HepG2 (cell line): ENCODE measurements at regions not wholly inside any gene's neighbourhood (a gene's known extent, or its start where the extent isn't known, plus 50 kb on each side); places are given as distances from the start of the nearest gene placed in this dataset.

Source experiments
- ATAC-seq: fragments of 200-7000 bp; cut with Tn5 transposase; 3 replicates; pipeline ENCODE4 v1.9.1; 2020; ENCODE audit warnings: mild to moderate bottlenecking, moderate library complexity
- BruUV-seq: library from RNA; stranded (reverse); fragments of 400-500 nt; replicated peaks from 2 replicates; lab custom pipeline; 2021; lab: Mats Ljungman, UMichigan
- CTCF ChIA-PET: fragments of 300-600 bp; formaldehyde crosslinking; extraction: SDS; loops from one replicate; lab custom pipeline; 2021; ENCODE audit warnings: low total read pairs, inconsistent platforms, low intra/inter-chr PET ratio; lab: Yijun Ruan, JAX
- POLR2A ChIA-PET: fragments of 350-600 bp; sonication (Branson Sonifier 250); formaldehyde crosslinking; loops from one replicate; lab custom pipeline; 2020; ENCODE audit warnings: antibody characterized with exemption, inconsistent platforms; lab: Yijun Ruan, JAX
- DNase-seq: peaks from one replicate; pipeline ENCODE4 v3.0.0-alpha.2; 2015; ENCODE audit warnings: low spot score
- FAIRE-seq: peaks from 3 replicates; lab custom pipeline; 2011; peaks lifted over from hg19 to GRCh38; lab: Jason Lieb, UNC
- H2AFZ ChIP-seq: one replicate; pipeline ENCODE4 v1.6.1; 2011; ENCODE audit warnings: low read length, inconsistent platforms
- H3K27ac ChIP-seq: fragments of 300-600 bp; 3 replicates; pipeline ENCODE4 v1.8.0; 2011; ENCODE audit warnings: mixed run types, mild to moderate bottlenecking, mixed read lengths, low read length, inconsistent platforms; ENCODE audit not compliant: insufficient read depth; ENCODE audit errors: extremely low read length
- H3K27me3 ChIP-seq, 2 experiments: fragments of 200-600 bp in 1 of 2; 2 replicates in 1 of 2; 3 replicates in 1 of 2; pipeline versions ENCODE4 v1.6.0 to v1.8.0; 2011; ENCODE audit warnings: low read length in 2 of 2, mild to moderate bottlenecking in 2 of 2, moderate library complexity in 2 of 2, inconsistent platforms in 1 of 2; ENCODE audit not compliant: insufficient read depth in 2 of 2, control insufficient read depth in 1 of 2
- H3K36me3 ChIP-seq, 2 experiments: fragments of 200-600 bp in 1 of 2; replicated peaks in 1 of 2; 2 replicates in 1 of 2; 3 replicates in 1 of 2; pipeline versions ENCODE4 v1.5.1 to v1.8.0; 2011; ENCODE audit warnings: low read length in 2 of 2, inconsistent platforms in 1 of 2; ENCODE audit not compliant: insufficient read depth in 2 of 2, control insufficient read depth in 1 of 2
- H3K4me1 ChIP-seq: 2 replicates; pipeline ENCODE4 v1.5.1; 2012; ENCODE audit warnings: low read length, inconsistent platforms; ENCODE audit not compliant: insufficient read depth
- H3K4me2 ChIP-seq: 2 replicates; pipeline ENCODE4 v1.6.0; 2011; ENCODE audit warnings: low read depth, low read length, inconsistent platforms
- H3K4me3 ChIP-seq, 3 experiments: fragments of 200-600 bp in 1 of 3; sonication (generic), shearing (Covaris generic) in 1 of 3; replicated peaks in 1 of 3; 2 replicates each; pipeline ENCODE4 v1.5.1; 2011 to 2016; ENCODE audit warnings: low read length in 3 of 3, inconsistent platforms in 2 of 3, low read depth in 2 of 3, mild to moderate bottlenecking in 2 of 3, control low read depth in 1 of 3, mixed read lengths in 1 of 3; ENCODE audit not compliant: insufficient read depth in 1 of 3
- H3K79me2 ChIP-seq: one replicate; pipeline ENCODE4 v1.6.1; 2011; ENCODE audit warnings: low read length, inconsistent platforms; ENCODE audit not compliant: insufficient read depth
- H3K9ac ChIP-seq: 2 replicates; pipeline ENCODE4 v1.6.0; 2011; ENCODE audit warnings: mild to moderate bottlenecking, low read depth, low read length, inconsistent platforms; ENCODE audit not compliant: insufficient read depth
- H3K9me3 ChIP-seq: 2 replicates; pipeline ENCODE4 v1.5.1; 2012; ENCODE audit warnings: mild to moderate bottlenecking, low read length
- H4K20me1 ChIP-seq: 2 replicates; pipeline ENCODE4 v1.6.0; 2011; ENCODE audit warnings: inconsistent platforms, mild to moderate bottlenecking, low read length, moderate library complexity; ENCODE audit not compliant: insufficient read depth
- GABPA ChIP-seq, 2 experiments: IDR thresholded peaks; 2 replicates each; pipeline ENCODE4 v1.6.1; 2011 to 2016; ENCODE audit warnings: low read depth in 2 of 2, low read length in 1 of 2, missing biosample characterization in 1 of 2, missing genetic modification characterization in 1 of 2
- JARID2 ChIP-seq: sonication (generic); formaldehyde crosslinking; IDR thresholded peaks from 2 replicates; pipeline ENCODE4 v1.8.1; 2023; ENCODE audit warnings: missing genetic modification reagents, inconsistent platforms; ENCODE audit not compliant: insufficient replicate concordance
- TBP ChIP-seq: sonication (generic); formaldehyde crosslinking; IDR thresholded peaks from 2 replicates; pipeline ENCODE4 v1.5.0; 2020; ENCODE audit warnings: missing genetic modification reagents
- THAP11 ChIP-seq: IDR thresholded peaks from 2 replicates; pipeline ENCODE4 v1.6.1; 2016; ENCODE audit warnings: missing biosample characterization, missing genetic modification reagents
- ZBTB21 ChIP-seq: sonication (generic); formaldehyde crosslinking; IDR thresholded peaks from 2 replicates; pipeline ENCODE4 v1.4.0; 2020; ENCODE audit warnings: missing genetic modification reagents
- ZNF558 ChIP-seq: sonication (generic); formaldehyde crosslinking; IDR thresholded peaks from 2 replicates; pipeline ENCODE4 v1.9.0; 2022; ENCODE audit warnings: mild to moderate bottlenecking, missing genetic modification reagents, borderline replicate concordance
- ZNF772 ChIP-seq: sonication (generic); formaldehyde crosslinking; IDR thresholded peaks from 2 replicates; pipeline ENCODE4 v1.5.0; 2020; ENCODE audit warnings: mild to moderate bottlenecking, missing genetic modification reagents
- WGBS: methylation state at CpG from one replicate; pipeline ENCODE4 v1.1.6; 2017; ENCODE audit warnings: low lambda C conversion rate; 5-methylcytosine and 5-hydroxymethylcytosine counted together
- in situ Hi-C: cut with HindIII; loops from 2 replicates; pipeline ENCODE4 v1.10.0; 2017; ENCODE audit warnings: low pct_unique_long_range_greater_than_20kb; ENCODE audit not compliant: extremely low pct_ligation_motif_present
- intact Hi-C: fragments of 100-400 bp; cut with micrococcal nuclease; formaldehyde crosslinking; loops from one replicate; pipeline ENCODE4 v1.10.0; 2022; ENCODE audit not compliant: unreplicated experiment
- TF ChIP-seq, protein P1 (sequence below): sonication (generic); formaldehyde crosslinking; IDR thresholded peaks from 2 replicates; pipeline ENCODE4 v1.5.0; 2020; ENCODE audit warnings: missing genetic modification reagents, mild to moderate bottlenecking, borderline replicate concordance
- TF ChIP-seq, protein P2 (sequence below): sonication (generic); formaldehyde crosslinking; IDR thresholded peaks from 2 replicates; pipeline ENCODE4 v1.8.0; 2022; ENCODE audit warnings: missing genetic modification reagents, low read depth, mild to moderate bottlenecking, borderline replicate concordance

DNA sequence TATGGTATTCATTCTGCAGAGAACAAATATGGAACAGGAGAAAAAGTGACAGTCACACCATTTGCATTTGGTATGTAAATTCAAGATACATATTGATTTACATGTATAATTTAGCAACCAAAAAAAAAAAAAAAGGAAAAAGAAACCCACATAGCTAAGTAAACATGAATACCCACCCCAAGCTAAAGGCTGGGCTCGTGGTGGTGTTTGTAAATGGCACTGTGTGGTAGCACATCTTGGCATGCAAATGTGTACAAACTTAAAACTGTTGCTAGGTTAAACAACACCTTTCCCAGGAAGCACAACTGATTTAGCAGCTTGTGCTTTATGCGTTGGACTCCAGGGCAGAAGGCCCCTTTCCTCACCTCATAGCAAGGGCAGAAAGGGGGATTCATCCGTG is 481.1 kb upstream of the CELF4 start:
- Histone ChIP-seq H3K27me3 (no peaks in the 10 kb centered on the region), H2AFZ (no peak overlapping the region), H3K79me2 (no peaks in the 10 kb centered on the region), H3K27ac (no peak overlapping the region), H3K4me3 (no peak overlapping the region), H3K9ac (no peak overlapping the region), H3K9me3 (no peaks in the 10 kb centered on the region), H3K4me2 (no peak overlapping the region), H4K20me1 (no peaks in the 10 kb centered on the region), H3K36me3 (no peaks in the 10 kb centered on the region), H3K4me1 (no peaks in the 10 kb centered on the region)
- 12% methylated on average over 3 of the region's 3 CpGs for WGBS
- ATAC-seq = no peak
- TF ChIP-seq GABPA (IDR thresholded peaks at IDR 0.05; ENCODE audit: low read depth, low read length) = no peak
- TF ChIP-seq GABPA (CRISPR knock-in tag; IDR thresholded peaks at IDR 0.05; ENCODE audit: low read depth) = no peak
- TF ChIP-seq TBP (CRISPR knock-in tag) = no peak
- TF ChIP-seq JARID2 (CRISPR knock-in tag) = no peak
- no peak for TF ChIP-seq ZBTB21
- TF ChIP-seq, protein P1, sequence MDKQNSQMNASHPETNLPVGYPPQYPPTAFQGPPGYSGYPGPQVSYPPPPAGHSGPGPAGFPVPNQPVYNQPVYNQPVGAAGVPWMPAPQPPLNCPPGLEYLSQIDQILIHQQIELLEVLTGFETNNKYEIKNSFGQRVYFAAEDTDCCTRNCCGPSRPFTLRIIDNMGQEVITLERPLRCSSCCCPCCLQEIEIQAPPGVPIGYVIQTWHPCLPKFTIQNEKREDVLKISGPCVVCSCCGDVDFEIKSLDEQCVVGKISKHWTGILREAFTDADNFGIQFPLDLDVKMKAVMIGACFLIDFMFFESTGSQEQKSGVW (CRISPR knock-in tag) = no peak
- TF ChIP-seq, protein P2, sequence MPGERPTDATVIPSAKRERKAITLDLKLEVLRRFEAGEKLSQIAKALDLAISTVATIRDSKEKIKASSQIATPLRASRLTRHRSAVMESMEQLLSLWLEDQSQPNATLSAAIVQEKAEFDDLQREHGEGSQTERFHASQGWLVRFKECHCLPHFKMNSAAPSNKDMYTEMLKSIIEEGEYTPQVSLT (CRISPR knock-in tag) = no peak
- no peak for TF ChIP-seq THAP11 (CRISPR knock-in tag)
- TF ChIP-seq ZNF772 (CRISPR knock-in tag) = no peak
- TF ChIP-seq ZNF558 = no peak
- no peak for DNase-seq
- ChIA-PET CTCF (no interaction called here), POLR2A (no interaction called here)
- in situ Hi-C loops = no loop called here
- no peak for FAIRE-seq
- BruUV-seq = no TSS peak
- intact Hi-C loops = no loop called here
